HG03342 (cell line): ENCODE measurements at regions not wholly inside any gene's neighbourhood (a gene's known extent, or its start where the extent isn't known, plus 50 kb on each side); places are given as distances from the start of the nearest gene placed in this dataset.
"Not testable (repeated sequence)": the region's sequence is repeated elsewhere in the genome, so short reads cannot be mapped to it uniquely, and the experiment has no call there.

ENCODE experiments used
- ATAC-seq: cut with Tn5 transposase; IDR thresholded peaks from one replicate; pipeline ENCODE4 v1.9.1; 2021; ENCODE audit warnings: mild to moderate bottlenecking, moderate library complexity; ENCODE audit not compliant: unreplicated experiment

- ATAC-seq, result no peak
These were observed 1394.1 kb downstream of the PCDH9 start for GRCh38 chr13:65836066-65836465.

- ATAC-seq, result no peak
These were observed 1395.2 kb downstream of the PCDH9 start for GRCh38 chr13:65834897-65835296.

GRCh38 chr13:65830411-65831205 lies 1399.5 kb downstream of the PCDH9 start:
- no peak for ATAC-seq

GRCh38 chr13:65829241-65830008 lies 1400.7 kb downstream of the PCDH9 start:
- no peak for ATAC-seq

GRCh38 chr13:65826657-65827056 lies 1403.5 kb downstream of the PCDH9 start:
- ATAC-seq, result no peak

GRCh38 chr13:65825039-65825438 lies 1405.1 kb downstream of the PCDH9 start:
- ATAC-seq, result no peak

- ATAC-seq, result no peak
These were observed 1422.1 kb downstream of the PCDH9 start for GRCh38 chr13:65808061-65808460.

GRCh38 chr13:65803530-65804392 lies 1426.4 kb downstream of the PCDH9 start:
- ATAC-seq, result no peak

- no peak for ATAC-seq
These were observed 1440.3 kb downstream of the PCDH9 start for GRCh38 chr13:65789815-65790214.

GRCh38 chr13:65787082-65787481 lies 1443.1 kb downstream of the PCDH9 start:
- ATAC-seq, result no peak

- ATAC-seq, result no peak
These were observed 1445.9 kb downstream of the PCDH9 start for GRCh38 chr13:65784088-65784816.

- no peak for ATAC-seq
These were observed 1446.8 kb downstream of the PCDH9 start for GRCh38 chr13:65783383-65783782.

GRCh38 chr13:65771704-65772313 lies 1458.3 kb downstream of the PCDH9 start:
- not testable (repeated sequence) for ATAC-seq

- ATAC-seq, result no peak
These were observed 1461.6 kb downstream of the PCDH9 start for GRCh38 chr13:65768545-65768944.

GRCh38 chr13:65763811-65764210 lies 1466.3 kb downstream of the PCDH9 start:
- ATAC-seq, result no peak

GRCh38 chr13:65762012-65762411 lies 1468.1 kb downstream of the PCDH9 start:
- no peak for ATAC-seq

GRCh38 chr13:65756071-65756671 lies 1474.0 kb downstream of the PCDH9 start:
- ATAC-seq, result no peak

- no peak for ATAC-seq
These were observed 1481.9 kb downstream of the PCDH9 start for GRCh38 chr13:65748227-65748626.

GRCh38 chr13:65746406-65746921 lies 1483.7 kb downstream of the PCDH9 start:
- no peak for ATAC-seq
